GM18502 (cell line): ENCODE measurements at regions not wholly inside any gene's neighbourhood (a gene's known extent, or its start where the extent isn't known, plus 50 kb on each side); places are given as distances from the start of the nearest gene placed in this dataset.

Experiments
- ATAC-seq: cut with Tn5 transposase; IDR thresholded peaks from one replicate; pipeline ENCODE4 v1.9.1; 2021; ENCODE audit warnings: mild to moderate bottlenecking; ENCODE audit not compliant: unreplicated experiment, poor library complexity

GRCh38 chr14:42229976-42230375 lies 623.3 kb downstream of the LRFN5 start:
- no peak for ATAC-seq

GRCh38 chr14:42229294-42229693 lies 622.6 kb downstream of the LRFN5 start:
- no peak for ATAC-seq

GRCh38 chr14:42228611-42229010 lies 621.9 kb downstream of the LRFN5 start:
- no peak for ATAC-seq

- no peak for ATAC-seq
Observed at GRCh38 chr14:42224053-42224888, 617.6 kb downstream of the LRFN5 start.

- ATAC-seq: peak; percentile 92
Observed at GRCh38 chr14:42222924-42223471, 616.3 kb downstream of the LRFN5 start.

- ATAC-seq: no peak
Observed at GRCh38 chr14:42214981-42215491, 608.4 kb downstream of the LRFN5 start.

- no peak for ATAC-seq
Observed at GRCh38 chr14:42200957-42201356, 594.3 kb downstream of the LRFN5 start.

- ATAC-seq: no peak
Observed at GRCh38 chr14:42198010-42198409, 591.3 kb downstream of the LRFN5 start.

- ATAC-seq: no peak
Observed at GRCh38 chr14:42192738-42193653, 586.3 kb downstream of the LRFN5 start.

GRCh38 chr14:42190744-42191143 lies 584.1 kb downstream of the LRFN5 start:
- peak; percentile 68 for ATAC-seq

GRCh38 chr14:42187846-42188245 lies 581.2 kb downstream of the LRFN5 start:
- ATAC-seq: no peak

- ATAC-seq: no peak
Observed at GRCh38 chr14:42185718-42186117, 579.0 kb downstream of the LRFN5 start.

GRCh38 chr14:42174357-42174756 lies 567.7 kb downstream of the LRFN5 start:
- no peak for ATAC-seq

GRCh38 chr14:42173206-42173605 lies 566.5 kb downstream of the LRFN5 start:
- ATAC-seq: no peak

- ATAC-seq: no peak
Observed at GRCh38 chr14:42172304-42172703, 565.6 kb downstream of the LRFN5 start.

GRCh38 chr14:42163136-42163535 lies 556.5 kb downstream of the LRFN5 start:
- ATAC-seq: no peak

GRCh38 chr14:42159138-42159537 lies 552.5 kb downstream of the LRFN5 start:
- no peak for ATAC-seq

GRCh38 chr14:42149609-42150261 lies 543.1 kb downstream of the LRFN5 start:
- peak; percentile 81 for ATAC-seq

- no peak for ATAC-seq
Observed at GRCh38 chr14:42145766-42146165, 539.1 kb downstream of the LRFN5 start.

GRCh38 chr14:42143114-42143513 lies 536.4 kb downstream of the LRFN5 start:
- no peak for ATAC-seq
